IPS DF 19.7 (cell line): ENCODE measurements at regions not wholly inside any gene's neighbourhood (a gene's known extent, or its start where the extent isn't known, plus 50 kb on each side); places are given as distances from the start of the nearest gene placed in this dataset.
A peak's percentile ranks its signal among the peaks of the same experiment; 100 is the strongest.

Source experiments
- DNase-seq: peaks from one replicate; pipeline ENCODE4 v3.0.0-alpha.2; 2013; ENCODE audit warnings: low read depth, low spot score

DNA sequence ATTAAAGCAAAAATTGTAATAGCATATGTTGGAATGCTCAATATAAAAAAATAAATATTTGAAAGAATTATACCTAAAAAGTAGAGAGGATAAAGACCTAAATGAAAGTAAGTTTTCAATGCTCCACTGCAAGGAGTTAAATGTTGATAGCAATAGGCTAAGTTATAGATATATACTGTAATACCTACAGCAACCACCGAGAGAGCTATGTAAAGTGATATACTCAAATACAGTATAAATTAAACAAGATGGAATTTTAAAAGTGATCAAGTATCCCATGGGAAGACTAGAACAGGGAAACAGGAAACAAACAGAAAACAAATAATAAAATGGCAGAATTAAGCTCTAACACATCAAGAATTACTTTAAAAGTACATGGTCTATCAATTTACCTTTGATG is 73.9 kb downstream of the CASP3 start:
- DNase-seq: no peak

DNA sequence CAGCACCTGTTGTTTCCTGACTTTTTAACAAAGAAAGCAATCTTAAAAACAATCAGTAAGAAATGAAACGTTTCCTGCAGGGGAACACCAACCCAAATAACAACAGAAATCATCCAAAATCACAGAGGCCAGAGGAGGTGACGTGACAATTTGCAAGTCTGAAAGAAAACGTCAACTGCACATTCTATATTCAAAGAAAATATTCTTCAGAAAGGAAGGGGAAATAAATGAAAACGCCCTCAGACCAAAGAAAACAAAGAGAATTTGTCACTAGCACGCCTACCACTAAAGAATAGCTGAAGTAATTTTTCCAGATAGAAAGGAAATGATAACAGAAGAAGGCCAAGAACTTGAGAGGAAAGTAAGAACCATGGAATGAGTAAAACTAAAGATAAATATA is 74.4 kb downstream of the CASP3 start:
- DNase-seq: no peak

DNA sequence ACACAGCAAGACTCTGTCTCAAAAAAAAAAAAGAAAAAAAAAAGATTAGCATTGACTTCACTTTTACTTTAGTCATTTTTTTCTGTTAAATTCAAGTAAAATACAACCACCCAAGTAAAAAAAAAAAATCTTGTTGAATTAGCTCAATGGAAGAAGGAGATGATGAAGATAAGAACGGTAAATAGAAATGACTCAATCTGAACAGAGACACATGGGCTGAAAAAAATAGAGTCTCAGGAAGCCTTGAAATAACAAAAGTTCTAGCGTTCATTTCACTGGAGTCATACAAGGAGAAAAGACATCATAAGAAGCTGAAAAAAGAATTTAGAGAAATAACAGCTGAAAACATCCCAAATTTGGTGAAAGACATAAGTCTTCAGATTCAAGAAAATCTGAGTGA is 75.5 kb downstream of the CASP3 start:
- no peak for DNase-seq

DNA sequence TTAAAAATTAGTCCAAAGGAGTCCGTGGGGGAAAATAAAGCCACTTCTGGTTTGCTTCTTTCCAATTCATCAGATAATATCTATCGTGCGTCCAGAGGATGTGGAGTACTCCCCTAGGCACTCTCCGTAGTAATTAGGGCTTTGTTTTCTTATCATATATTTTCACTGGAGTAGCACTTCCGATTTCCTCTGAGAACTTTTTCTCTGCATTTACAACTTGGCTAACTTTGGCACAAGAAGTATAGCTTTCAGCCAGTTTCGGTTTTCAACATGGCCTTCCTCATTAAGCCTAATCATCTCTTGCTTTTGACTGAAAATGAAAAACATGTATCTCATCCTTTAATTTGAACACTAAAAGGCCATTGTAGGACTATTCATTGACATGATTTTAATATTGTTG is 80.5 kb downstream of the CASP3 start:
- DNase-seq: no peak

DNA sequence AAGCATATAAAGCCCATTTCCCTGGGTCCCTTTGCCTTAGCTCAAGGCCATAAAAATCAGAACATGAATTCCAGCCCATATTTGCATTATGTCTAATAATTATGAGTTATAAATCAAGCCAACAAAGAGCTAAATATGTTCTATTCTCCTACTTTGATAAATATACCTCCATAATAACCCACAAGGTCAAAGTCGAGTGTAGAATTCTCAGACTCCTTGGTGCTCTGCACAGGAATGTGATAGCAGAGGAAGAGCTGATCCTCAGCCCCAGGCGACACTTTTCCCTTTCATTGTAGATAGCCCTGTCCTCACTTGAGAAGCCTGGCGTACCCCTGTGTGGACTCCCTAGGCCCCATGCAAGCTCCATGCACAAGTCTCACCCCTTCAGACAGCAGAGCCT is 85.6 kb downstream of the CASP3 start:
- no peak for DNase-seq

DNA sequence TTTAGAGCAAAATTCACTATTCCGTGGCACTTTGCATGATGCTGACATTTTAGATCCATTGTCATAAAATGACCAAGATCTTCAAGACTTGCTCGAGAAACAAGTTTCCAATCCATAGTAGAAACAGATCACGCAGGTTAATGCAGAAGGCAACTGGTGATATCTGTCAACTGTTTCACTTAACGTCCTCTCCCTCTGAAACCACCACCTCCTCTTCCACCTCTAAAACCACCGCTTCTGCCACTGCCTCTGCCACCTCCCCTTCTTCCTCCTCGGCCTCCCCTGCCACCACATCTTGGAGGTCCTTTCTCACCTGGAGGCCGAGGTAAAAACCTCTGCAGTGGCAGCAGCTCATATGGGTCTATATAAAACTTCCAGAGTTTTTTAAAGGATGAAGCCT is 84.6 kb upstream of the IRF2 start:
- no peak for DNase-seq

DNA sequence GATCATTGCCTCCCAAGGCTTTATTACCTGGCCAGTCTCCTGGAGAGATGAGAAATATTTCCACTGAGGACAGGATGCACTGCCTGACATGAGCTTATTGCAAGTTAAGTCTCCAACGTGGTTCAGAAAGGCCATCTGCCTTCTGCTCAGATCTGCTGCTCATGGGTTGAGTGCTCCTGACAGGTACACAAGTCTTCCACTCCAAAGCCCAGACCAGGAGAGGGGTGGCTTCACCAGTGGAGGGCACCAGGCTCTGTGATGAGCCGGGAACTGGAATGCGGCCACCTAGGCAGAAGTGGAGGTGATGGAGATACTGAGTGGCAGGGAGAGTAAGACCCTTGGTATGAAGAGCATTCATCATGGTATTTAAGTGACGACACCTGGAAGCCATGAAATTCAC is 79.5 kb upstream of the IRF2 start:
- no peak for DNase-seq

DNA sequence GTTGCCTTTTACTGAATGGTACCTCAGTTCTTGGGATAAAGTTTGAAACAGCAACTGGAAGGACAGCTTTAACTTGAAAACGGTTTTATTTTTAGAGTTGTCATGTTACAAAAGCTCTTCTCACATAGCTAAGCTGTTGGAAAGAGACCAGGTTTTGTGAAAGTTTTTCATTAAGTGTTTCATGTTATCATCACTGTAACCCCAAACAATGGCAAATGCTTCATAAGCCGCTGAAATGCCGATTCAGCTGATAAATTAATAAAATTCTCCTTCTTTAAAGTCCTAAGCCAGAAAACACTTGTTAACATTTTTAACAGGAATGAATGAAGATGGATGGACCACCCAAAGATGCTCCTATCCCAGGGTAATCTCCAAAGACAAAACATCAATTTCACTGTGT is 76.1 kb upstream of the IRF2 start:
- no peak for DNase-seq

DNA sequence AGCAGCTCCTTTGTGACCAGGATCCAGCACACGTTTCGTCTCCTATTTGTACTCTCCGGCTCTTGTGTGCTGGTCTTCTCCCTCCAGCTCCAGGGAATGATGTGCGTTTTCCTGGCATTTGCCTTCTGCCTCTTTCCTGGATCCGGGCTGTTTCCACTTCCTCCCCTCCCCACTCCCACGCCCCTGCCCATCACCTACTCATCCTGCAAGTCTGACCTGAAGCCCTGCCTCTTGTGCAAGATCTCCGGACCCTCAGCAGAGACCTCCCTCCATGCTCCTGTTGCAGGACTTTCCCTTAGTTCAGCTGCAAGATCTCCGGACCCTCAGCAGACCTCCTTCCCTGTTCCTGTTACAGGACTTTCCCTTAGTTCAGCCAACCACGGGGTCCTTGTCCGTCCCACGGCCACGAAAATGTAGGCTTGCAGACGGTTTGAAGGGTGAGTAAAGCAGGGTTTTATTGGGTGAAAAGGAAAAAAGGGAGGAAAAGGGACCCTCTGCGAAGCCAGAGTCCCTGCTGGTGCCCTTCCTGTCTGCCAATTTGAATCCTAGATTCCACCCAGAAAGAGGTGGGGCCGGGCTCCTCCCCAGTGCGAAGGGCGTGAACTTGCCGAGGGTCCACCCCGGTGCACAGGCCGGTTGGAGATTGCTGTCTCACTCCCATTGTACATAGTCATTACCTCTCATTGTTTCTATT is 74.4 kb upstream of the IRF2 start:
- no peak for DNase-seq

DNA sequence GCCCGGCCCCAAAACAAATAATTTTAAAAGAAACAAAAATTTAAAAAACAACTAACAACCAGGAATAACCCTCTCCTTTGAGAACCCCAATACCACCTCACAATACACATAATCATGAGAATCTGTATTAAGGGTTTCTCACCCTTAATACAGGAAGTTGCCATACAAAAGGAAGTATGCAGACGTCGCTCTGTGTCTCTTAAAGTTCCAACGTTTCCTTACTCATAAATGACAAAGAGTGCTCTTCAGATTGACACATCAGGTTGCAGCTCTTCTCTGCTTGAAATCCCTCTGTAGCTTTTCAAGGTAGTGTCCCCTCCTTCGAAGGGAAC is 73.9 kb upstream of the IRF2 start:
- no peak for DNase-seq

DNA sequence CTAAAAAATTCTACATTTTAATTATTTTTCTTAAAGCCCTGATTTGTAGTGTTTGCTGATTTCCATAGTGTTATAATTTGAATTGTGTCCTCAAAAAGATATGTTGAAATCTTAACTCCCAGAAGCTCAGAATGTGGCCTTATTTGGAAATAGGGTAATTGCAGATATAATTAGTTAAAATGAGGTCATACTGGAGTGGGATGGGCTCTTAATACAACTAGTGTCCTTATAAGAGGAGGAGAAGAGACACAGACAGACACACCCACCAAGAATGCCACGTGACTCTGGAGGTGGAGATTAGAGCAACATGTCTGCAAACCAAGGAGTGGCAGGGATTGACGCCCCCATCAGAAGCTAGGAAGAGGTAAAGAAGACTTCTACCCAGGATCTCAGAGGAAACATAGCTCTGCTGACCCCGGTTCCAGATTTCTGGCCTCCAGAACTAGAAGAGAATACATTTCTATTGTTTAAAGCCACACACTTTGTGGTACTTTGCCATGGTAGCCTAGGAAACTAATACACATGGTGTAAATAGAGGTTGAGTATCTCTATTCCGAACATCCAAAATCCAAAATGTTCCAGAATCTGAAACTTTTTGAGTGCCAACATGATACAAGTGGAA is 70.5 kb upstream of the IRF2 start:
- DNase-seq: no peak

DNA sequence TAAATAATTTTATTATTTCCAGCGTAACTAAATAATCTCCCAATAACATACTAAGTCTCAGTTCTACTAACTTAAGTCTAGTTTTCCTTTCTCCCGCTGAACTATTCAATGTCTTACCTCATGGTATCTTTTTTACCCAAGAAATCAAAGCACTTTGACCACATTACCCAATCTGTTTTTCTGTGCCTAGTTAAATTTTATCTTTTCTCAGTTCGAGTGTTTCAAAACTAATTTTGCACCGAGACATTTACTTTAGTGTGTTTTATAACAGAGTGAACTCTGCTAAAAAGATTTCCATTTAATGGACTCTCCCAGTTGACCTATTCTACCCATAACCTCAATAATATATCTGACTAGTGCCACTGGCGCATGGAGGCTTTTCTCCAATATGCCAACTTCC is 67.6 kb upstream of the IRF2 start:
- DNase-seq: no peak

DNA sequence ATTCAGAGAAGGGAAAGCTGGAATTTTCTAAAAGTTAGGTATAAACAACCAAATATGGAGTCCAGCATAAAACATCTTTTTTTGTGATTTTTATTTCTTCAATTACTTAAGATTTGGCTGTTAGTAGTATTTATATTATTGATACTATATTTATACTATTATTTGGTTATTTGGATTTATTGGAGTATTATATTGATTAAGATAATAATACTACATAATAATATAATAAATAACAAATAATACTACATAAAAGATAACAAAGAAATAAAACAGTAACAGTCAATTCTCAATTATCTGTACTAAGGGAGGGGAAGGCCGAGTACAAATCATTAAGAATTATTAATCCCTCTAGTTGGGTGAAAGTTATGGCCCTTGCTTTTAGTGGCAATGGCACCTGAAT is 66.0 kb upstream of the IRF2 start:
- no peak for DNase-seq

DNA sequence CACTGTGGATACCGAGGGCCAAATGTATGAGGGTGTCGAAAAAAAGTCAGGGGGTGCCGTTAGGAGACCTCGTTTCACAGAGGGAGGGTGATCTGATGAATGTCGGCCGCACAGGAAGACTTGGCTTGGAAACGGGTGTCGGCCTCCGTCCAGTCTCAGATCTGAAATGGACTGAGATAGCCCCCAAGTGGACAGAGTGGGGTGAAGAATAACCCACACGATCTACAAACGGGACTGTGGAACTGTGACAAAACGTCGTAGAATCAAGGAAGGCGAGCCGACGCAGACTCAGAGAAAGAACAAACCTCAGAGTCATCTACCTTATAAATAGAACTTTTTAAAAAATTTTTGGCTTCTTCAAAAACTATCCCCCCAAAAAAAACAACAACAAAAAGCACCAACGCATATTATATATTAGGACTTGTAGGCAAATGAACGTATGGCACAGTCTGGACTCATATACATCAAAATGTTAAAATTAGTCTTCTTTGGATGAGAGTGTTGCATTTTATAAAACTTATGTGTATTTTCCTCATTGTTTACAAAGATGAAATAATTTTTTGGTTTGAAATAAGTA is 63.8 kb upstream of the IRF2 start:
- DNase-seq: no peak

DNA sequence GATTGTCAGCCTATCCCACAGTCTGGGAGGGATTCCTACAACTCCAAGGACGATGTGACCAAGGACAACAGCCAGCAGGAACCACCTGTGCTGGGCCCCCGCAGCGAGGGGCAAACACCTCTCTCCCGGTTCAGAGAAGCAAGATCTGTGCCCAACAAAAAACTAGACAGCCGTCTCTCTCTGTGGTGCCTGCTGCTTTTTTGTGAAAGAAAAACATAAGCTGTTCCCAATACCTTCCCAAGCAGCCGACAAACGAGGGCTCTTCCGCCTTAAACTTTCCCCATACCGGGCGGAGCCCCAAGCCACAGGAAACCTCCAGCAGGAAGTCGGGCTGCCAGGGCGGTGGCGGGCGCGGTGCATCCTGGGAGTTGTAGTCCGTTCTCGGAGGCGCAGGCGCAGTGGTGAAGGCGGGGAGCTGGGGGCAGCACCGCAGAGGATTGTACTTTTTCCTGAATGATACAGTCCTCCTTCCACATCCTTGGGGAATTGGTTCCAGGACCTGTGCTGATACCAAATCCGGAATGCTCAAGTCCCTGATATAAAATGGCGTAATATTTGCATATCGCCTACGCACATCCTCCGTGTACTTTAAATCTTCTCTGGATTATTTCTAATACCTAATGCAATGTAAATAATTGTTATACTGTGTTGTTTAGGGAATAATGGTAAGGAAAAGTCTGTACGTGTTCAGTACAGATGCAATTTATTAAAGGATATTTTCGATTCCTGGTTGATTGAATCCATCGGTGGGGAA is 63.1 kb upstream of the IRF2 start:
- DNase-seq: peak; percentile 68

DNA sequence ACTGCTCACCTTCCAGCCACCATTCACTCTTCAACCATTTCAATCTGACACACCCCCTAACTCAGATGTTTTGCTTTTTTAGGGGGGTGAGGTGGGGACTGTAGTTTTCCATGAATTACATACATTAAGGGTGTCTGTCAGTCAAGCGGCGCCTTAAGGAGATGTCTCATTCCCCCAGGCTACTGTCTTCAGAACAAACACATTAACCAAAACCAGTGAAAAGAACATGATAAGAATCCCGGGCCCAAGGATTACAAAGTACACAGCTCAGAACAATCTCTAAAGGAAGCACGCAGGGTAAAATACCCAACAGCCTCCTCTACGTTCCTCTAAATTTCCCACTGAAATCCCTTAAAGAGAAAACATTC is 62.5 kb upstream of the IRF2 start:
- no peak for DNase-seq

DNA sequence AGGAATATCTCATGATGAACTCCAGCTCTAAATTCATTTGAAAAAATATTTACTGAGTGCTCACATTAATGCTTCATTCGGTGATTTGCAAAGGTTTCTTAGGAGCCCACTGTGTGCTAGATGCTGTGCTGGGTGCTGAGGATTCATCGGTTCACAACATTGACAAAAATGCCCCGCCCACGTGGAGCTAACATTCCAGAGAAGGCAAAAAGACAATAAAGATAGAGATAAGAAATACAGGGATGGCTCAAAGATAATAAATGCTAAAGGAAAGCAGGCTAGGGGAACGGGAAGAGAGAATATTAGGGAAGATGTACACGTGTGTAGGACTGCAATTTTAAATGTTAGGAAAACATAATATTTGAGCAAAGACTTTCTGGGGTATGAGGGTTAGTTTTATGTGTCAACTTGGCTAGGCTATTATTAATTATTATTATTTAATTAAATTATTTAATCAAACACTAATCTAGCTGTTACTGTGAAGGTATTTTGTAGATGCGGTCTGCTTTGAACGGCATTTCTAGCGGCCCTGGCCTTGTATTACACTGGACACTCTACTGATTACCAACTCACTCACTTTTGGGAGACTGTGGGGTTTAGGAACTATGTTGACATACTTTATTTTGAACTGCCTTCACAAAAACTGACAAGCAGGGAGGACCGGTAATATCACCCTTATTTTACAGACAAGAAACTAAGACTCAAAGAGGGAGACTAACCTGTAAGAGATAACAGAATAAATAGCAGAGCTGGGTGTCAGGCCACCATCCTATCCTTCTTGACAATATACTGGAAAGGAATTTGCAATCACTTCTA is 61.9 kb upstream of the IRF2 start:
- DNase-seq: no peak

DNA sequence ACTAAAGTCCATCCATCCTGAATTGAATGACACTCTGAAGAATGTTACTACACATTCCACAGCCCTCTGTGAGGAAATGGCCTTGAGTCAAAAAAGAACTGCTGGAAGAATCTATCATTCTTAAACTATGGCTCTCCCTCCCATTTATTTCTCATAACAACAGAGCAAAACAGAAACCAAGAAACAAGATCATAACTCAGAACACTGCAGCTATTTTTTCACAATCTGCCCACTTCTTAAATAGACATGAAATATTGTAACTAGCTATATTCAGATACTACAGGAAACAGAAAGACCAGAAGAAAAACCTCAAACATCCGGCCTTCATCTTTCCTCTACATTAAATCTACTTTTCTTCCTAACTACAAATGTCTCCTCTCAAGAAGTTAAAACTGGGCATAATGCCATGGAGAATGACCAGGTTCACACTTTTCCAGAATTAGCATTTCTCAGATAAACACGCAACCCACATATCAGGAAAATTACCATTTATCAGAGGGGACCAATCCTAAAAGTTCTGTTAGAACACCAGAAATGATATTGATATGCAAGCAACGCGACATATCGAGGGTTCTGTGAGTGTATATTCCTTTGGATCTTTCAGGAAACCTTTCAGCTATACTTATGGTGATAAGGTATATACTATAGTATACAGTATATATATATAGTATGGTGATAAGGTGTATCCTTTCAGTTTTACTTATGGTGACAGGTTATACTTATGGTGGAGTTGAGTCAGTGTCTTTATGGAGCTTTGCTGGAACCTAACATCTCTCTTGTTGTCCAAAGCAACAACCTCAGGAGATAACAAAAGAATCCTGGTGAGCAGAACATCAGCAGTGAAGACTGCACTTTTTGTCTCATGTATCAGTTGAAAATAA is 60.4 kb upstream of the IRF2 start:
- no peak for DNase-seq

DNA sequence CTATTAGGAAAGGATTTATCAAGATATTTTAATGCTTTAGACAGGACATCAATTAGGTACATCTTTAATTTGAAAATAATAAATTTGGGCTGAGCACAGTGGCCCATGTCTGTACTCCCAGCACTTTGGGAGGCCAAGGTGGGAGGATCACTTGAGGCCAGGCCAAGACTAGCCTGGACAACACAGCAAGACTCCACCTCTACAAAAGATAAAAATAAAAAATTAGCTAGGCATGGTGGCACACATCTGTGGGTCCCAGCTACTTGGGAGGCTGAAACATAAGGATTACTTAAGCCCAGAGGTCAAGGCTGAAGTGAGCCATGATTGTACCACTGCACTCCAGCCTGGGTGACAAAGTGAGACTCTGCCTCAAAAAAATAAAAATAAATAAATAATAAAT is 59.6 kb upstream of the IRF2 start:
- no peak for DNase-seq

DNA sequence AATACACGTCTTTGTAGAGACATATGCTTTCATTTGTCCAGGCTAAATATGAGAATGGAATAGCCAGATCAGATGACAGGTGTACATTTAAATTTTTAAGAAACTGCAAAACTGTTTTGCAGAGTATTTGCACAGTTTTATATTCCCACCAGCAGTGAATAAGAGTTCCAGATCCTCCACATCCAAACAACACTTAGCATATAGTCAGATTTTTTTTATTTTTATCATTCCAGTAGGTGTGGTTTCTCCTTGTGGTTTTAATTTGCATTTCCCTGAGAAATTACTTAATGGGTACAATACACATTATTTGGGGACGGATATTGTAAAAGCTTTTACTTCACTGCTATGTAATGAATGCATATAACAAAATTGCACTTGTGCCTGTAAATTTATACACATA is 56.7 kb upstream of the IRF2 start:
- no peak for DNase-seq

DNA sequence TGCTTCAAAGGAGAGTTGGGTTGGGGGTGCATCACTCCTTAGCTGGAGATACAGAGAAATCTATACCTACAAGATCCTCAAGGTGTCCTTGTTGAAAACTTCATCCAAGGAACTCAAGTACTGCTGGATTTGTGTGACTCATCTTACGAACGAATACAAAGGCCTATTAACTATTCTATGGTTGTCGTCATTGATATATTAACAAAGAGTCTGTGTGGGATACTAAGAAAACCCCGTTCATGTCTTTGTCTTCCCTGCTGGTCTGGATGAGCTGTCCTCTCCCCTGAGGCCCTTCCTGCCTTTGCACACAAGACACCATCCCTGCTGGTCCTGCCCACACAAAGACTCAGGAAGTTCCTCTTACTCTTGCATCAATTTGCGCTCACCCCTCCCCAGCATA is 54.9 kb upstream of the IRF2 start:
- DNase-seq: no peak
